OCI-LY7 (cell line): ENCODE measurements at regions not wholly inside any gene's neighbourhood (a gene's known extent, or its start where the extent isn't known, plus 50 kb on each side); places are given as distances from the start of the nearest gene placed in this dataset.

Source experiments
- EZH2phosphoT487 ChIP-seq: fragments of 200-600 bp; sonication (generic); IDR thresholded peaks from 2 replicates; pipeline ENCODE4 v1.6.1; 2018; ENCODE audit warnings: low read depth, borderline replicate concordance, mild to moderate bottlenecking, mixed run types, antibody characterized with exemption, low read length, moderate library complexity, mixed read lengths
- TF ChIP-seq, protein P1 (sequence below): fragments of 200-600 bp; sonication (generic); conservative IDR thresholded peaks from 2 replicates; pipeline ENCODE4 v1.5.1; 2014; ENCODE audit warnings: mild to moderate bottlenecking, antibody characterized with exemption, low read length, moderate library complexity, mixed read lengths

DNA sequence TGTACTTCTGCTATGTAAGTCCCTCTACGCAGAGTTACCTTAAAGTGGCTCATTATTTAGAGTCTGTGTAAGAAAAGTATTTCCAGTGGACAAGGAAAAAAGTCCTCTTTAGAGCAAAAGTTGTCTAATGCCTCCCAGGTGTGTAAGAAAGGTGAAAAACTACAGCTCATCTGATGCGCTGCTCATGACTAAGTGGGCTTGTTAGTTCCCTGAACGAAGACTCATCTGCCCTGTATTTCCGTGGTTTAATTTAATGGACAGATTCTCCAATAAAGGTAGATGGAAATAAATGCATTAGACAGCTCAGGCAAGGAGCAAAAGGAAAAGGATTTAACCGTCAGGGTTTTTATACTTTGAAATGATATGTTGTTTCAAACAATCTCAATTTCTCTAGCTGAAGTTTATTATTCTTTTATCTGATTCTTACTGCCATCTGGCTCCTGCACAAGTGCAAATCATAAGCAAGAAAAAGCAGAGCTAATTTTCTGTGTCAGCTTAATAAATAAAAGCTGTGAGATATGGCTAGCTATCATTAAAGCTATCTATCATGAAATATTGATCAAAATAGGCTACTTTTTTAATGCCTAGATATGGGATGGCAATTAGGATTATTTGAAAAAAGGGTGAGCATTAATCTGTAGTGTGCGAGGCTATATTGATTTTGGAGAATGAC lies 73.7 kb upstream of the PCDH9 start:
- TF ChIP-seq, protein P1, sequence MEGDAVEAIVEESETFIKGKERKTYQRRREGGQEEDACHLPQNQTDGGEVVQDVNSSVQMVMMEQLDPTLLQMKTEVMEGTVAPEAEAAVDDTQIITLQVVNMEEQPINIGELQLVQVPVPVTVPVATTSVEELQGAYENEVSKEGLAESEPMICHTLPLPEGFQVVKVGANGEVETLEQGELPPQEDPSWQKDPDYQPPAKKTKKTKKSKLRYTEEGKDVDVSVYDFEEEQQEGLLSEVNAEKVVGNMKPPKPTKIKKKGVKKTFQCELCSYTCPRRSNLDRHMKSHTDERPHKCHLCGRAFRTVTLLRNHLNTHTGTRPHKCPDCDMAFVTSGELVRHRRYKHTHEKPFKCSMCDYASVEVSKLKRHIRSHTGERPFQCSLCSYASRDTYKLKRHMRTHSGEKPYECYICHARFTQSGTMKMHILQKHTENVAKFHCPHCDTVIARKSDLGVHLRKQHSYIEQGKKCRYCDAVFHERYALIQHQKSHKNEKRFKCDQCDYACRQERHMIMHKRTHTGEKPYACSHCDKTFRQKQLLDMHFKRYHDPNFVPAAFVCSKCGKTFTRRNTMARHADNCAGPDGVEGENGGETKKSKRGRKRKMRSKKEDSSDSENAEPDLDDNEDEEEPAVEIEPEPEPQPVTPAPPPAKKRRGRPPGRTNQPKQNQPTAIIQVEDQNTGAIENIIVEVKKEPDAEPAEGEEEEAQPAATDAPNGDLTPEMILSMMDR, result no peak
- no peak for TF ChIP-seq EZH2phosphoT487
